ENCODE measurements at regions not wholly inside any gene's neighbourhood (a gene's known extent, or its start where the extent isn't known, plus 50 kb on each side); places are given as distances from the start of the nearest gene placed in this dataset.

GRCh38 chr2:145012806-145013205, 492.9 kb upstream of the ZEB2 start:
- TF ChIP-seq REST (IDR thresholded peaks at IDR 0.05; ENCODE audit: insufficient read depth in 1 of 2, low read depth in 2 of 2, low read length in 1 of 2) (no peak), POLR2AphosphoS5 (IDR thresholded peaks at IDR 0.05; ENCODE audit: low read depth, low read length) (no peak), CTCF (IDR thresholded peaks at IDR 0.05) (no peak), TCF7L2 (IDR thresholded peaks at IDR 0.05; ENCODE audit: low read depth, low read length) (no peak), SIN3A (IDR thresholded peaks at IDR 0.05; ENCODE audit: borderline replicate concordance, insufficient read depth, low read depth, low read length) (no peak)
- ATAC-seq (no peak), DNase-seq (ENCODE audit: low read depth, low spot score) (no peak)
- CTCF ChIA-PET = no interaction called here
- POLR2A ChIA-PET = no interaction called here
- Histone ChIP-seq H3K9me3 (ENCODE audit: control insufficient read depth, insufficient read depth, low read depth, low read length) (no peaks in the 10 kb centered on the region; the same call in 1 of the 2 replicates), H3K27me3 (ENCODE audit: control insufficient read depth, insufficient read depth, low read length) (no peaks in the 10 kb centered on the region), H3K27ac (ENCODE audit: low read length) (no peak overlapping the region), H3K36me3 (ENCODE audit: control insufficient read depth, insufficient read depth, low read length) (no peaks in the 10 kb centered on the region), H3K4me1 (ENCODE audit: control insufficient read depth, insufficient read depth, low read length) (no peaks in the 10 kb centered on the region), H3K4me3 (ENCODE audit: low read depth in 2 of 2, low read length in 2 of 2) (no peak overlapping the region)
- intact Hi-C loops (cut with micrococcal nuclease; ENCODE audit: unreplicated experiment) (no loop called here), in situ Hi-C loops (cut with HindIII; ENCODE audit: low pct_unique_long_range_greater_than_20kb, low sequenced_read_pairs) (no loop called here)
- no TSS peak for BruUV-seq (replicated peaks)

- POLR2A ChIA-PET = no interaction called here
- Histone ChIP-seq H3K36me3 (ENCODE audit: control insufficient read depth, insufficient read depth, low read length) (no peaks in the 10 kb centered on the region), H3K27ac (ENCODE audit: low read length) (no peak overlapping the region), H3K4me1 (ENCODE audit: control insufficient read depth, insufficient read depth, low read length) (no peaks in the 10 kb centered on the region), H3K4me3 (ENCODE audit: low read depth in 2 of 2, low read length in 2 of 2) (no peak overlapping the region), H3K27me3 (ENCODE audit: control insufficient read depth, insufficient read depth, low read length) (no peaks in the 10 kb centered on the region), H3K9me3 (ENCODE audit: control insufficient read depth, insufficient read depth, low read depth, low read length) (no peaks in the 10 kb centered on the region; the same call in 1 of the 2 replicates)
- CTCF ChIA-PET = no interaction called here
- TF ChIP-seq REST (IDR thresholded peaks at IDR 0.05; ENCODE audit: insufficient read depth in 1 of 2, low read depth in 2 of 2, low read length in 1 of 2) = no peak
- TF ChIP-seq TCF7L2 (IDR thresholded peaks at IDR 0.05; ENCODE audit: low read depth, low read length) = no peak
- TF ChIP-seq SIN3A (IDR thresholded peaks at IDR 0.05; ENCODE audit: borderline replicate concordance, insufficient read depth, low read depth, low read length) = no peak
- TF ChIP-seq POLR2AphosphoS5 (IDR thresholded peaks at IDR 0.05; ENCODE audit: low read depth, low read length) = no peak
- TF ChIP-seq CTCF (IDR thresholded peaks at IDR 0.05) = no peak
- no peak for ATAC-seq
- in situ Hi-C loops (cut with HindIII; ENCODE audit: low pct_unique_long_range_greater_than_20kb, low sequenced_read_pairs) (no loop called here), intact Hi-C loops (cut with micrococcal nuclease; ENCODE audit: unreplicated experiment) (no loop called here)
- DNase-seq (ENCODE audit: low read depth, low spot score) = no peak
- no TSS peak for BruUV-seq (replicated peaks)
These were observed 492.3 kb upstream of the ZEB2 start for GRCh38 chr2:145012214-145012670.
